ENCODE measurements at regions not wholly inside any gene's neighbourhood (a gene's known extent, or its start where the extent isn't known, plus 50 kb on each side); places are given as distances from the start of the nearest gene placed in this dataset.

- H3K36me3 ChIP-seq = no peaks in the 10 kb centered on the region
- intact Hi-C loops (cut with DNase I) = no loop called here
- no peak for DNase-seq
- no peak overlapping the region for H3K4me3 ChIP-seq
- WGBS, 2 donors = 94 to 95% methylated on average over 2 of the region's 2 CpGs
- no peaks in the 10 kb centered on the region for H3K27me3 ChIP-seq
- H3K9me3 ChIP-seq = peaks cover 0 to 24% (median 0%) of the 10 kb centered on the region in 11 donors
- H3K27ac ChIP-seq = no peak overlapping the region
- H3K4me1 ChIP-seq = no peaks in the 10 kb centered on the region
- ATAC-seq = no peak
- TF ChIP-seq, protein P1, sequence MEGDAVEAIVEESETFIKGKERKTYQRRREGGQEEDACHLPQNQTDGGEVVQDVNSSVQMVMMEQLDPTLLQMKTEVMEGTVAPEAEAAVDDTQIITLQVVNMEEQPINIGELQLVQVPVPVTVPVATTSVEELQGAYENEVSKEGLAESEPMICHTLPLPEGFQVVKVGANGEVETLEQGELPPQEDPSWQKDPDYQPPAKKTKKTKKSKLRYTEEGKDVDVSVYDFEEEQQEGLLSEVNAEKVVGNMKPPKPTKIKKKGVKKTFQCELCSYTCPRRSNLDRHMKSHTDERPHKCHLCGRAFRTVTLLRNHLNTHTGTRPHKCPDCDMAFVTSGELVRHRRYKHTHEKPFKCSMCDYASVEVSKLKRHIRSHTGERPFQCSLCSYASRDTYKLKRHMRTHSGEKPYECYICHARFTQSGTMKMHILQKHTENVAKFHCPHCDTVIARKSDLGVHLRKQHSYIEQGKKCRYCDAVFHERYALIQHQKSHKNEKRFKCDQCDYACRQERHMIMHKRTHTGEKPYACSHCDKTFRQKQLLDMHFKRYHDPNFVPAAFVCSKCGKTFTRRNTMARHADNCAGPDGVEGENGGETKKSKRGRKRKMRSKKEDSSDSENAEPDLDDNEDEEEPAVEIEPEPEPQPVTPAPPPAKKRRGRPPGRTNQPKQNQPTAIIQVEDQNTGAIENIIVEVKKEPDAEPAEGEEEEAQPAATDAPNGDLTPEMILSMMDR (IDR thresholded peaks at IDR 0.05) = no peak
Observed at GRCh38 chr2:139605668-139606067, 825.5 kb upstream of the NXPH2 start.

GRCh38 chr2:139600166-139600565 lies 820.0 kb upstream of the NXPH2 start:
- H3K36me3 ChIP-seq = no peaks in the 10 kb centered on the region
- TF ChIP-seq, protein P1 (IDR thresholded peaks at IDR 0.05) = no peak
- 41 to 57% methylated on average over 2 of the region's 2 CpGs for WGBS, 2 donors

DNA sequence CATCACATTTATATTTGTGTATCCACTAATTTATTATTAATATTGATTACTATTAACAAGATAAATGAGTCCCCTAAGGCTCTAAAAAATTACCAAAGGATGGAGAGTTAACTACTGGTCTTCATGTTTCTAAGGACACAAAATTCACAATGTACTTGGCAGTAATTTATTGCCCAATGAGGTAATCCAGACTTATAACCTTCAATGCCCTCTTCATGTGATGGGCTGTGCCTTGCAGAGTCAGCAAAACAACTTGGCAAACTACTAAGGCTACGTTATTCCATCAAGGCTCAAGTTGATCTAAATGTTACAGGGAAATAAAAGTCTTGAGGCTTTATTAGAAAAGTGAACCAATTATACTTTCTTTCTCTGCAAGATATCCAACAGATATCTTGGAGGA lies 804.9 kb upstream of the NXPH2 start:
- intact Hi-C loops (cut with DNase I) = no loop called here
- no peak overlapping the region for H3K4me3 ChIP-seq
- no peak overlapping the region for H3K27ac ChIP-seq
- H3K4me1 ChIP-seq = no peaks in the 10 kb centered on the region
- H3K9me3 ChIP-seq = peaks cover 0 to 6% (median 0%) of the 10 kb centered on the region in 11 donors
- TF ChIP-seq, protein P1 (IDR thresholded peaks at IDR 0.05) = no peak
- DNase-seq (no peak), ATAC-seq (no peak)
- H3K27me3 ChIP-seq = no peaks in the 10 kb centered on the region
- WGBS, 2 donors = 58 to 76% methylated on average over 1 of the region's 1 CpG
- H3K36me3 ChIP-seq = no peaks in the 10 kb centered on the region

More at GRCh38 chr2:139600166-139600565, 820.0 kb upstream of the NXPH2 start:
- DNase-seq = no peak
- no peak for ATAC-seq
- Histone ChIP-seq H3K4me1 (no peaks in the 10 kb centered on the region), H3K4me3 (no peak overlapping the region), H3K27ac (no peak overlapping the region), H3K27me3 (no peaks in the 10 kb centered on the region), H3K9me3 (peaks cover 0 to 3% (median 0%) of the 10 kb centered on the region in 11 donors)
- intact Hi-C loops (cut with DNase I) = no loop called here

DNA sequence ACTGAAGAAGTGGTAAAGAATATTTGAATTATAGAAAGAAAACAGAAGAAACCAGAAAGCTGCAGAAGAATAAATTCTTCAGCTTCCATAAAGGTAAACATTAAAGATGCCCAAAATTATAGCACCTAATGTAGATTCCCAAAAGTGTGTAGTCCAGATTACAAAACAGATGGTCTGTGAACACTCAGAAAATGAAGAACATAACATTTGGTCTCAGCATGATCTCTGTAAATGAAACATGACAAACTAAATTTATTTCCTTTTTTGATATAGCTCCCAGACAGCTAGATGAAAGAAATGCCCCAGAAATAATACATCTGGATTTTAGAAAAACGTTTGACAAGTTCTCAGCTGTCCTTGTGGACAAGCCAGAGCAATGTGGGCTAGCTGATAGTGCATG lies 794.2 kb upstream of the NXPH2 start:
- Histone ChIP-seq H3K27me3 (no peaks in the 10 kb centered on the region), H3K9me3 (peaks cover 0 to 11% (median 0%) of the 10 kb centered on the region in 11 donors), H3K4me1 (no peaks in the 10 kb centered on the region), H3K4me3 (no peak overlapping the region), H3K27ac (no peak overlapping the region), H3K36me3 (no peaks in the 10 kb centered on the region)
- ATAC-seq = no peak
- intact Hi-C loops (cut with DNase I) = no loop called here
- TF ChIP-seq, protein P1 (IDR thresholded peaks at IDR 0.05) = no peak
- WGBS, 2 donors = 1 to 6% methylated on average over 1 of the region's 1 CpG
- DNase-seq = no peak
